ENCODE measurements at regions not wholly inside any gene's neighbourhood (a gene's known extent, or its start where the extent isn't known, plus 50 kb on each side); places are given as distances from the start of the nearest gene placed in this dataset.
"Not testable (repeated sequence)": the region's sequence is repeated elsewhere in the genome, so short reads cannot be mapped to it uniquely, and the experiment has no call there.

- no peak for DNase-seq
Observed at GRCh38 chr18:24567199-24567598, 106.8 kb downstream of the HRH4 start.

GRCh38 chr18:24570716-24571115, 110.3 kb downstream of the HRH4 start:
- DNase-seq: no peak

GRCh38 chr18:24582771-24583170, 122.3 kb downstream of the HRH4 start:
- DNase-seq: no peak

GRCh38 chr18:24584205-24584604, 123.8 kb downstream of the HRH4 start:
- no peak for DNase-seq

GRCh38 chr18:24584813-24585212, 124.4 kb downstream of the HRH4 start:
- no peak for DNase-seq

- no peak for DNase-seq
Observed at GRCh38 chr18:24585996-24586566, 125.6 kb downstream of the HRH4 start.

GRCh38 chr18:24586662-24587360, 126.4 kb downstream of the HRH4 start:
- DNase-seq: no peak

- DNase-seq: no peak
Observed at GRCh38 chr18:24588440-24588839, 128.0 kb downstream of the HRH4 start.

- no peak for DNase-seq
Observed at GRCh38 chr18:24590946-24591345, 130.5 kb downstream of the HRH4 start.

- no peak for DNase-seq
Observed at GRCh38 chr18:24593401-24593800, 133.0 kb downstream of the HRH4 start.

GRCh38 chr18:24593886-24594285, 133.4 kb downstream of the HRH4 start:
- DNase-seq: no peak

- no peak for DNase-seq
Observed at GRCh38 chr18:24595561-24596031, 135.2 kb downstream of the HRH4 start.

- peak; percentile 11 for DNase-seq
Observed at GRCh38 chr18:24600076-24600654, 139.7 kb downstream of the HRH4 start.

GRCh38 chr18:24601585-24601984, 141.1 kb downstream of the HRH4 start:
- DNase-seq: no peak

GRCh38 chr18:24602201-24602600, 141.8 kb downstream of the HRH4 start:
- no peak for DNase-seq

- no peak for DNase-seq
Observed at GRCh38 chr18:24603151-24603550, 142.7 kb downstream of the HRH4 start.

- DNase-seq: no peak
Observed at GRCh38 chr18:24605444-24605843, 145.0 kb downstream of the HRH4 start.

- no peak for DNase-seq
Observed at GRCh38 chr18:24609254-24609653, 148.8 kb downstream of the HRH4 start.

- DNase-seq: no peak
Observed at GRCh38 chr18:24611075-24611474, 150.6 kb downstream of the HRH4 start.

- no peak for DNase-seq
Observed at GRCh38 chr18:24613896-24614640, 153.6 kb downstream of the HRH4 start.

GRCh38 chr18:24616653-24617052, 156.2 kb downstream of the HRH4 start:
- DNase-seq: no peak

- not testable (repeated sequence) for DNase-seq
Observed at GRCh38 chr18:24624421-24624820, 164.0 kb downstream of the HRH4 start.

- no peak for DNase-seq
Observed at GRCh38 chr18:24627644-24628315, 167.3 kb downstream of the HRH4 start.
